Adrenal gland (tissue), 9 donors: ENCODE measurements at regions not wholly inside any gene's neighbourhood (a gene's known extent, or its start where the extent isn't known, plus 50 kb on each side); places are given as distances from the start of the nearest gene placed in this dataset.

Source experiments
- DNase-seq, 7 donors: peaks; one replicate each; pipeline ENCODE4 v3.0.0-alpha.2; 2019 to 2020
- H3K27ac ChIP-seq, 5 donors: fragments of 200-600 bp; sonication (generic) in 4 of 5; 1 replicate in 3 of 5; 2 replicates in 2 of 5; pipeline versions ENCODE4 v1.5.1 to v1.8.0; 2016 to 2020; ENCODE audit warnings: mild to moderate bottlenecking in 1 of 5
- H3K27me3 ChIP-seq: fragments of 200-600 bp; 2 replicates; pipeline ENCODE4 v1.8.0; 2021
- H3K36me3 ChIP-seq, 2 donors: fragments of 200-600 bp; replicated peaks in 1 of 2; 1 replicate in 1 of 2; 2 replicates in 1 of 2; pipeline versions ENCODE4 v1.5.1 to v1.8.0; 2018 to 2022
- H3K4me1 ChIP-seq, 2 donors: fragments of 200-600 bp; replicated peaks in 1 of 2; 1 replicate in 1 of 2; 2 replicates in 1 of 2; pipeline versions ENCODE4 v1.5.1 to v1.8.0; 2018 to 2021
- H3K4me3 ChIP-seq, 4 donors: fragments of 200-600 bp; sonication (generic) in 3 of 4; one replicate each; pipeline ENCODE4 v1.5.1; 2016 to 2018
- H3K9me3 ChIP-seq, 3 donors: fragments of 200-600 bp; sonication (generic) in 1 of 3; replicated peaks in 1 of 3; 1 replicate in 2 of 3; 2 replicates in 1 of 3; pipeline versions ENCODE4 v1.5.1 to v1.8.0; 2016 to 2021
- CTCF ChIP-seq, 6 experiments: fragments of 450-650 bp in 4 of 6; fragments of 200-600 bp in 2 of 6; sonication (generic) in 1 of 6; IDR thresholded peaks; 1 replicate in 5 of 6; 2 replicates in 1 of 6; pipeline versions ENCODE4 v1.5.1 to v1.8.0; 2016 to 2021; ENCODE audit warnings: antibody characterized with exemption in 6 of 6, mild to moderate bottlenecking in 2 of 6, moderate library complexity in 1 of 6
- POLR2A ChIP-seq, 2 donors: fragments of 450-650 bp; IDR thresholded peaks; one replicate each; pipeline ENCODE4 v1.6.1; 2017; ENCODE audit warnings: antibody characterized with exemption in 2 of 2, mild to moderate bottlenecking in 2 of 2, moderate library complexity in 1 of 2
- WGBS, 4 donors: extraction: QIAGEN DNeasy Blood & Tissue Kit in 2 of 4; methylation state at CpG; one replicate each; pipeline versions ENCODE4 v1.1.5 to v1.1.7; 2013 to 2017; 5-methylcytosine and 5-hydroxymethylcytosine counted together
- intact Hi-C, 2 donors: fragments of 100-400 bp; cut with DNase I; formaldehyde crosslinking; loops; one replicate each; pipeline versions ENCODE4 v1.14.1 to v1.15.0; 2022 to 2023
- donor health status: healthy with polysubstance abuse.
- donor health status: Bipolar disorder and iron deficiency.
- donor health status: DM: yes; HTN: yes; CAD: no.
- donor health status: DM: no; HTN: no; CAD: no.
- donor health status: DM: no; HTN: no; CAD: no.

- DNase-seq = no peak
- H3K27ac ChIP-seq = no peak overlapping the region
- WGBS, 4 donors = 69 to 87% (median 79%) methylated on average over 7 of the region's 7 CpGs
- TF ChIP-seq CTCF (IDR thresholded peaks at IDR 0.05) (no peak), POLR2A (IDR thresholded peaks at IDR 0.05) (no peak)
- H3K36me3 ChIP-seq = no peaks in the 10 kb centered on the region
- intact Hi-C loops = no loop called here
- no peaks in the 10 kb centered on the region for H3K27me3 ChIP-seq
- H3K4me3 ChIP-seq = no peak overlapping the region
- H3K4me1 ChIP-seq = no peaks in the 10 kb centered on the region
- no peaks in the 10 kb centered on the region for H3K9me3 ChIP-seq
Measured at GRCh38 chr5:24735284-24735683, 90.5 kb upstream of the CDH10 start.

DNA sequence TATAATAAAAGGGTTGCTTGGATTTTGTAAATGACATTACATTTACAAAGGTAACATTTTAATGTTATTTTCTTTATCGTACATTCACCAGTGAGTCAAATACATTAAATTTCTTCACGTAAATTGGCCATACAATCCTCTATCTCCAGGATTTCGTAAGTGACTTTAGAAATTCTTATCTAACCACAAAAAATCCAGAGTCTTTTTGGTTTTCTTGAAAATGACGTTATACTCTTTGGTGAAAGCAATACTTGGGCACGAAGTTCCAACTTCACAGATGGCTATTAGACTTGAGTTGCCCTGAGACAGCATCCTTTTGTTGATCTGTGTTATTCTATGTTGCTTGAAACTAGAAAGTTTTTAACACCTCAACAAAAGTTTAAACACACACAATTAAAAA is 87.4 kb upstream of the CDH10 start:
- H3K27ac ChIP-seq = no peak overlapping the region
- no peaks in the 10 kb centered on the region for H3K9me3 ChIP-seq
- 66 to 81% (median 75%) methylated on average over 5 of the region's 5 CpGs for WGBS, 4 donors
- intact Hi-C loops = no loop called here
- no peaks in the 10 kb centered on the region for H3K27me3 ChIP-seq
- H3K4me1 ChIP-seq = no peaks in the 10 kb centered on the region
- TF ChIP-seq CTCF (IDR thresholded peaks at IDR 0.05) (no peak), POLR2A (IDR thresholded peaks at IDR 0.05) (no peak)
- DNase-seq = no peak
- no peak overlapping the region for H3K4me3 ChIP-seq
- no peaks in the 10 kb centered on the region for H3K36me3 ChIP-seq

- no peak overlapping the region for H3K4me3 ChIP-seq
- no peak for TF ChIP-seq CTCF (IDR thresholded peaks at IDR 0.05)
- H3K36me3 ChIP-seq = no peaks in the 10 kb centered on the region
- no peak for DNase-seq
- WGBS, 4 donors = 86 to 92% (median 89%) methylated on average over 3 of the region's 3 CpGs
- H3K27ac ChIP-seq = no peak overlapping the region
- intact Hi-C loops = no loop called here
- H3K27me3 ChIP-seq = no peaks in the 10 kb centered on the region
- H3K9me3 ChIP-seq = no peaks in the 10 kb centered on the region
- no peaks in the 10 kb centered on the region for H3K4me1 ChIP-seq
Measured at GRCh38 chr5:24720743-24721142, 76.0 kb upstream of the CDH10 start.

DNA sequence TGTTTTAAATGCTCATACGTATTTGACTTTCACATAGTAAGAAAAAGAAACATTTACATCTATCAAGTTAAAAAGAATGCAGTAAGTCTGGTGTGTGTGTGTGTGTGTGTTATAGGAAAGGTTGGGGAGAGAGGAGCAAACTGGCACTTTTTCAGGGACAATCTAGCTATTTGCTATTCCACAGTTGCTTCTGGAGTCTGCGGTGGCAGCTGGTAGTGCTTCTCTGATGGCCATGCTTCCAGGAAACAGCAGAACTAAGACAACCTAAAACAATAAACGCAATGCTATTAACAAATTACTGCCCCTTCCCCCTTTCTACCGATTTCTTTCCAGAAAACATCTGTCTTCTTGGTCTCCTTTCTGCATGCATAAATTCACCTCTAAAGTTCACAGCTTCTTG is 70.0 kb upstream of the CDH10 start:
- H3K27me3 ChIP-seq = no peaks in the 10 kb centered on the region
- 32 to 39% (median 36%) methylated on average over 4 of the region's 4 CpGs for WGBS, 4 donors
- H3K4me3 ChIP-seq = no peak overlapping the region
- intact Hi-C loops = no loop called here
- no peak overlapping the region for H3K27ac ChIP-seq
- no peaks in the 10 kb centered on the region for H3K36me3 ChIP-seq
- no peaks in the 10 kb centered on the region for H3K4me1 ChIP-seq
- DNase-seq = no peak
- no peaks in the 10 kb centered on the region for H3K9me3 ChIP-seq
- TF ChIP-seq POLR2A (IDR thresholded peaks at IDR 0.05) = no peak
- no peak for TF ChIP-seq CTCF (IDR thresholded peaks at IDR 0.05)
